Daoy (cell line): ENCODE measurements at regions not wholly inside any gene's neighbourhood (a gene's known extent, or its start where the extent isn't known, plus 50 kb on each side); places are given as distances from the start of the nearest gene placed in this dataset.
"Not testable (repeated sequence)": the region's sequence is repeated elsewhere in the genome, so short reads cannot be mapped to it uniquely, and the experiment has no call there.

Experiments
- DNase-seq: peaks from one replicate; pipeline ENCODE4 v3.0.0-alpha.2; 2015; ENCODE audit warnings: low read depth

- no peak for DNase-seq
These were observed 215.8 kb upstream of the FZD8 start for GRCh38 chr10:35857860-35858259.

- DNase-seq, result no peak
These were observed 213.3 kb upstream of the FZD8 start for GRCh38 chr10:35855155-35855947.

GRCh38 chr10:35854661-35855060 lies 212.6 kb upstream of the FZD8 start:
- DNase-seq, result no peak

GRCh38 chr10:35852721-35853120 lies 210.6 kb upstream of the FZD8 start:
- no peak for DNase-seq

- DNase-seq, result no peak
These were observed 206.3 kb upstream of the FZD8 start for GRCh38 chr10:35848412-35848811.

- DNase-seq, result no peak
These were observed 202.6 kb upstream of the FZD8 start for GRCh38 chr10:35844686-35845085.

GRCh38 chr10:35843524-35844181 lies 201.6 kb upstream of the FZD8 start:
- no peak for DNase-seq

- no peak for DNase-seq
These were observed 196.0 kb upstream of the FZD8 start for GRCh38 chr10:35838054-35838453.

- DNase-seq, result no peak
These were observed 193.4 kb upstream of the FZD8 start for GRCh38 chr10:35835545-35835944.

- DNase-seq, result no peak
These were observed 192.9 kb upstream of the FZD8 start for GRCh38 chr10:35834877-35835494.

- no peak for DNase-seq
These were observed 185.7 kb upstream of the FZD8 start for GRCh38 chr10:35827783-35828182.

GRCh38 chr10:35824704-35825103 lies 182.6 kb upstream of the FZD8 start:
- no peak for DNase-seq

- DNase-seq, result peak; percentile 81
These were observed 180.2 kb upstream of the FZD8 start for GRCh38 chr10:35822316-35822715.

GRCh38 chr10:35821339-35821911 lies 179.3 kb upstream of the FZD8 start:
- peak; percentile 20 for DNase-seq

GRCh38 chr10:35819736-35820135 lies 177.6 kb upstream of the FZD8 start:
- DNase-seq, result no peak

- DNase-seq, result no peak
These were observed 176.9 kb upstream of the FZD8 start for GRCh38 chr10:35819011-35819410.

- DNase-seq, result not testable (repeated sequence)
These were observed 175.0 kb upstream of the FZD8 start for GRCh38 chr10:35817109-35817508.

- no peak for DNase-seq
These were observed 171.1 kb upstream of the FZD8 start for GRCh38 chr10:35813219-35813618.

GRCh38 chr10:35808344-35808743 lies 166.2 kb upstream of the FZD8 start:
- no peak for DNase-seq

- DNase-seq, result no peak
These were observed 160.9 kb upstream of the FZD8 start for GRCh38 chr10:35803046-35803445.

GRCh38 chr10:35797187-35797586 lies 155.1 kb upstream of the FZD8 start:
- DNase-seq, result peak; percentile 54

GRCh38 chr10:35795131-35795824 lies 153.2 kb upstream of the FZD8 start:
- DNase-seq, result peak; percentile 91
